IPS DF 6.9 (cell line): ENCODE measurements at regions not wholly inside any gene's neighbourhood (a gene's known extent, or its start where the extent isn't known, plus 50 kb on each side); places are given as distances from the start of the nearest gene placed in this dataset.
"Not testable (repeated sequence)": the region's sequence is repeated elsewhere in the genome, so short reads cannot be mapped to it uniquely, and the experiment has no call there.

Source experiments
- DNase-seq: peaks from one replicate; pipeline ENCODE4 v3.0.0-alpha.2; 2013; ENCODE audit warnings: low read depth, low spot score
- H3K27ac ChIP-seq: one replicate; pipeline ENCODE4 v1.5.1; 2013; ENCODE audit warnings: low read length, control low read depth
- H3K27me3 ChIP-seq: 2 replicates; pipeline ENCODE4 v1.6.1; 2013; ENCODE audit warnings: mild to moderate bottlenecking, low read length; ENCODE audit not compliant: control insufficient read depth, insufficient read depth
- H3K36me3 ChIP-seq: 2 replicates; pipeline ENCODE4 v1.6.1; 2013; ENCODE audit warnings: low read length; ENCODE audit not compliant: control insufficient read depth, insufficient read depth
- H3K4me1 ChIP-seq: 2 replicates; pipeline ENCODE4 v1.6.1; 2013; ENCODE audit warnings: low read length; ENCODE audit not compliant: control insufficient read depth, insufficient read depth
- H3K4me3 ChIP-seq: 2 replicates; pipeline ENCODE4 v1.5.1; 2013; ENCODE audit warnings: mild to moderate bottlenecking, low read length
- H3K9me3 ChIP-seq: 2 replicates; pipeline ENCODE4 v1.6.1; 2013; ENCODE audit warnings: low read length, inconsistent platforms; ENCODE audit not compliant: control insufficient read depth, insufficient read depth
- WGBS: extraction: QIAGEN DNeasy Blood & Tissue Kit; methylation state at CpG from one replicate; pipeline ENCODE4 v1.1.7; 2013; ENCODE audit warnings: mixed read lengths, missing lambda C conversion rate; ENCODE audit not compliant: insufficient read length, insufficient coverage; 5-methylcytosine and 5-hydroxymethylcytosine counted together

- Histone ChIP-seq H3K36me3 (no peaks in the 10 kb centered on the region), H3K27ac (no peak overlapping the region), H3K27me3 (no peaks in the 10 kb centered on the region), H3K4me1 (0 out of 2 replicates have a peak, but pooled peaks cover 2% of the 10 kb centered on the region), H3K9me3 (no peaks in the 10 kb centered on the region), H3K4me3 (no peak overlapping the region)
- no peak for DNase-seq
- WGBS = no CpG with 5 or more reads among the region's 6 CpGs
Observed at GRCh38 chr7:33794419-33794818, 110.9 kb upstream of the BMPER start.

GRCh38 chr7:33794959-33795358 is 110.4 kb upstream of the BMPER start:
- H3K4me1 ChIP-seq = 0 out of 2 replicates have a peak, but pooled peaks cover under 1% of the 10 kb centered on the region
- H3K4me3 ChIP-seq = no peak overlapping the region
- H3K9me3 ChIP-seq = no peaks in the 10 kb centered on the region
- no peak overlapping the region for H3K27ac ChIP-seq
- no peaks in the 10 kb centered on the region for H3K36me3 ChIP-seq
- WGBS = no CpG with 5 or more reads among the region's 6 CpGs
- no peak for DNase-seq
- H3K27me3 ChIP-seq = no peaks in the 10 kb centered on the region

- Histone ChIP-seq H3K36me3 (no peaks in the 10 kb centered on the region), H3K4me1 (no peaks in the 10 kb centered on the region), H3K9me3 (no peaks in the 10 kb centered on the region), H3K27ac (no peak overlapping the region), H3K4me3 (no peak overlapping the region), H3K27me3 (no peaks in the 10 kb centered on the region)
- no CpG with 5 or more reads among the region's 1 CpG for WGBS
- no peak for DNase-seq
Observed at GRCh38 chr7:33796538-33796937, 108.8 kb upstream of the BMPER start.

- no CpG with 5 or more reads among the region's 6 CpGs for WGBS
- not testable (repeated sequence) for H3K4me1 ChIP-seq, H3K9me3 ChIP-seq, H3K27me3 ChIP-seq, H3K27ac ChIP-seq, H3K36me3 ChIP-seq, DNase-seq, H3K4me3 ChIP-seq
Observed at GRCh38 chr7:33797512-33797911, 107.8 kb upstream of the BMPER start.

- Histone ChIP-seq H3K36me3 (no peaks in the 10 kb centered on the region), H3K9me3 (no peaks in the 10 kb centered on the region), H3K4me3 (no peak overlapping the region), H3K4me1 (no peaks in the 10 kb centered on the region), H3K27me3 (no peaks in the 10 kb centered on the region), H3K27ac (no peak overlapping the region)
- WGBS = no CpG with 5 or more reads among the region's 5 CpGs
- DNase-seq = no peak
Observed at GRCh38 chr7:33798686-33799325, 106.5 kb upstream of the BMPER start.

GRCh38 chr7:33799766-33800165 is 105.6 kb upstream of the BMPER start:
- no peaks in the 10 kb centered on the region for H3K4me1 ChIP-seq
- H3K27me3 ChIP-seq = no peaks in the 10 kb centered on the region
- WGBS = no CpG with 5 or more reads among the region's 2 CpGs
- H3K4me3 ChIP-seq = no peak overlapping the region
- no peaks in the 10 kb centered on the region for H3K36me3 ChIP-seq
- H3K27ac ChIP-seq = no peak overlapping the region
- no peaks in the 10 kb centered on the region for H3K9me3 ChIP-seq
- DNase-seq = no peak

GRCh38 chr7:33802600-33802999 is 102.7 kb upstream of the BMPER start:
- H3K4me3 ChIP-seq = no peak overlapping the region
- H3K36me3 ChIP-seq = no peaks in the 10 kb centered on the region
- no peaks in the 10 kb centered on the region for H3K9me3 ChIP-seq
- H3K27ac ChIP-seq = no peak overlapping the region
- H3K4me1 ChIP-seq = no peaks in the 10 kb centered on the region
- no CpG with 5 or more reads among the region's 3 CpGs for WGBS
- no peak for DNase-seq
- no peaks in the 10 kb centered on the region for H3K27me3 ChIP-seq

GRCh38 chr7:33804140-33804660 is 101.1 kb upstream of the BMPER start:
- Histone ChIP-seq H3K27ac (no peak overlapping the region), H3K36me3 (no peaks in the 10 kb centered on the region), H3K9me3 (no peaks in the 10 kb centered on the region), H3K4me1 (no peaks in the 10 kb centered on the region), H3K4me3 (no peak overlapping the region), H3K27me3 (no peaks in the 10 kb centered on the region)
- DNase-seq = no peak
- WGBS = no CpG with 5 or more reads among the region's 7 CpGs

GRCh38 chr7:33805630-33806233 is 99.6 kb upstream of the BMPER start:
- Histone ChIP-seq H3K9me3 (no peaks in the 10 kb centered on the region), H3K4me3 (no peak overlapping the region), H3K4me1 (no peaks in the 10 kb centered on the region), H3K27ac (no peak overlapping the region), H3K36me3 (no peaks in the 10 kb centered on the region), H3K27me3 (no peaks in the 10 kb centered on the region)
- DNase-seq = no peak
- WGBS = no CpG with 5 or more reads among the region's 7 CpGs

GRCh38 chr7:33806298-33807154 is 98.8 kb upstream of the BMPER start:
- Histone ChIP-seq H3K36me3 (no peaks in the 10 kb centered on the region), H3K27ac (no peak overlapping the region), H3K27me3 (no peaks in the 10 kb centered on the region), H3K4me1 (no peaks in the 10 kb centered on the region), H3K4me3 (no peak overlapping the region), H3K9me3 (no peaks in the 10 kb centered on the region)
- no CpG with 5 or more reads among the region's 5 CpGs for WGBS
- no peak for DNase-seq
